ENCODE measurements at regions not wholly inside any gene's neighbourhood (a gene's known extent, or its start where the extent isn't known, plus 50 kb on each side); places are given as distances from the start of the nearest gene placed in this dataset.

GRCh38 chr18:28801876-28802275 lies 624.9 kb upstream of the CDH2 start:
- Histone ChIP-seq H3K27ac (no peak overlapping the region), H3K36me3 (no peaks in the 10 kb centered on the region), H3K4me1 (no peaks in the 10 kb centered on the region), H3K27me3 (no peaks in the 10 kb centered on the region), H3K4me3 (no peak overlapping the region), H3K9me3 (no peaks in the 10 kb centered on the region)
- ATAC-seq (no peak), DNase-seq (no peak)
- TF ChIP-seq CTCF (IDR thresholded peaks at IDR 0.05): no peak
- intact Hi-C loops (cut with DNase I): no loop called here

GRCh38 chr18:28794459-28795245 lies 617.7 kb upstream of the CDH2 start:
- no peaks in the 10 kb centered on the region for H3K36me3 ChIP-seq
- intact Hi-C loops (cut with DNase I): no loop called here
- ATAC-seq (no peak), DNase-seq (no peak)
- H3K4me3 ChIP-seq: no peak overlapping the region
- no peak for TF ChIP-seq CTCF (IDR thresholded peaks at IDR 0.05)
- no peaks in the 10 kb centered on the region for H3K4me1 ChIP-seq
- H3K9me3 ChIP-seq: no peaks in the 10 kb centered on the region
- no peak overlapping the region for H3K27ac ChIP-seq
- no peaks in the 10 kb centered on the region for H3K27me3 ChIP-seq

DNA sequence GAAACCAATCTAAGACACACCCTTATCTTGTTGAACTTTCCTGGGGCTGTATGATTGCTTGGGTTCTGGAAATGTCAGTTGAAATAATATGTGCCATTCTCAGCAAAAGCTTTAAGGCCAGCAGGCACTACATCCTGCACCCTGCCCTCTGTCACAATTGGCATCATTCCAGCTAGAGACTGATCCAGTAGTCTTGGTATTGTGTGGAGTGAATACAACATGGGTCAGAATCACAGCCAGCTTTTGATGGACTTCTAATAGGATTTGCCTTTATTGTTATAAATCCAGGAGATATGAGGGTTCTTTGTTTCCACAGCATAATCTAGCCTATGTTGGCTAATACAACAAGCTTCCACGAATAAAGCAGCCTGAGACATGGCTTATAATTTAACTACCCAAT lies 617.0 kb upstream of the CDH2 start:
- Histone ChIP-seq H3K4me1 (no peaks in the 10 kb centered on the region), H3K4me3 (no peak overlapping the region), H3K27ac (no peak overlapping the region), H3K27me3 (no peaks in the 10 kb centered on the region), H3K36me3 (no peaks in the 10 kb centered on the region), H3K9me3 (no peaks in the 10 kb centered on the region)
- intact Hi-C loops (cut with DNase I): no loop called here
- TF ChIP-seq CTCF (IDR thresholded peaks at IDR 0.05): no peak
- ATAC-seq: no peak
- no peak for DNase-seq

DNA sequence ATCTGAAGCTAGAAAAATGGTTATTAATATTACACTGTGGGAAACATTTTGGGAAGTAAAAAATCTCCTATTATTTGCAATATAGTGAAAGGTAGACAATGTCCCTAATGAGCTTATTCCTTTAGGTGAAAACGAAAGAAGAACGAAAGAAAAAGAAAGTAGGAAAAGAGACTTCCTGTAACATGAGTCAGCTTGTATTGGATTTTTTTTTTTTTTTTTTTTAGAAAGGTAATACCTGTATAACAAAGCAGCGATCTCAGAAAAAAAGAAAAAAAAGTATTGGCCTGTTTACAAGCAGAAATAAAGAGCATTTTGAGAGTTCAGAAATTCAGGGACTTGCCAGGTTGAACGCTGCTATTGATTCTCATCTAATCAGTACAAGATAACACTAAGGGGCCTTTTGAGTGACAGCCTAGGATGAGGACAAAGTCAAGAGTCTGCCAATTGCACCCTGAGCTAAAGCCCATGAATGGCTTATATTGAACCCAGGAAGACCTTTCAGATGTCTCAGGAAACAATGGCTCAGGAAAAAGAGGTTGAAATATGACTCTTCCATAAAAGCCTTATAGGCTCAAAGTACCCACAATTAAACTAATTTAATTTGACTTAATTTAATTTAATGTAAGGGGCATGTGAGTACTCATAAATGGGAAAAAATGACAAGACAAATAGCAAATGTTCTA lies 615.6 kb upstream of the CDH2 start:
- H3K36me3 ChIP-seq: no peaks in the 10 kb centered on the region
- ATAC-seq (no peak), DNase-seq (no peak)
- TF ChIP-seq CTCF (IDR thresholded peaks at IDR 0.05): no peak
- no peak overlapping the region for H3K4me3 ChIP-seq
- no peaks in the 10 kb centered on the region for H3K9me3 ChIP-seq
- intact Hi-C loops (cut with DNase I): no loop called here
- H3K4me1 ChIP-seq: no peaks in the 10 kb centered on the region
- H3K27me3 ChIP-seq: no peaks in the 10 kb centered on the region
- no peak overlapping the region for H3K27ac ChIP-seq

GRCh38 chr18:28791101-28791500 lies 614.2 kb upstream of the CDH2 start:
- DNase-seq (no peak), ATAC-seq (no peak)
- Histone ChIP-seq H3K27me3 (no peaks in the 10 kb centered on the region), H3K27ac (no peak overlapping the region), H3K9me3 (no peaks in the 10 kb centered on the region), H3K4me3 (no peak overlapping the region), H3K36me3 (no peaks in the 10 kb centered on the region), H3K4me1 (no peaks in the 10 kb centered on the region)
- TF ChIP-seq CTCF (IDR thresholded peaks at IDR 0.05): no peak
- intact Hi-C loops (cut with DNase I): no loop called here

Measured in upper lobe of right lung (tissue), 1 donor.